H9 (cell line): ENCODE measurements at regions not wholly inside any gene's neighbourhood (a gene's known extent, or its start where the extent isn't known, plus 50 kb on each side); places are given as distances from the start of the nearest gene placed in this dataset.

Source experiments
- DNase-seq: peaks from one replicate; pipeline ENCODE4 v3.0.0-alpha.2; 2017
- H2AFZ ChIP-seq: one replicate; pipeline ENCODE4 v1.6.1; 2013; ENCODE audit warnings: mild to moderate bottlenecking, low read length, control low read depth, moderate library complexity
- H2AK5ac ChIP-seq: 2 replicates; pipeline ENCODE4 v1.6.1; 2013; ENCODE audit warnings: low read length, control low read depth, mixed read lengths; ENCODE audit not compliant: insufficient read length
- H2BK120ac ChIP-seq: one replicate; pipeline ENCODE4 v1.6.1; 2013; ENCODE audit warnings: low read depth, mild to moderate bottlenecking, low read length, control low read depth, inconsistent platforms; ENCODE audit not compliant: poor library complexity, severe bottlenecking
- H2BK12ac ChIP-seq: 2 replicates; pipeline ENCODE4 v1.6.1; 2013; ENCODE audit warnings: low read length, control low read depth, mixed read lengths, low read depth; ENCODE audit not compliant: insufficient read length
- H2BK15ac ChIP-seq: 2 replicates; pipeline ENCODE4 v1.6.1; 2013; ENCODE audit warnings: low read depth, low read length, control low read depth
- H2BK20ac ChIP-seq: one replicate; pipeline ENCODE4 v1.6.1; 2013; ENCODE audit warnings: low read depth, mild to moderate bottlenecking, low read length, control low read depth, inconsistent platforms; ENCODE audit not compliant: poor library complexity, severe bottlenecking
- H2BK5ac ChIP-seq: 2 replicates; pipeline ENCODE4 v1.6.1; 2013; ENCODE audit warnings: low read length, control low read depth, mixed read lengths; ENCODE audit not compliant: insufficient read length
- H3K14ac ChIP-seq: 2 replicates; pipeline ENCODE4 v1.6.1; 2013; ENCODE audit warnings: low read length, control low read depth; ENCODE audit not compliant: insufficient read depth
- H3K18ac ChIP-seq: 2 replicates; pipeline ENCODE4 v1.6.1; 2013; ENCODE audit warnings: low read depth, mild to moderate bottlenecking, mixed read lengths, low read length, control low read depth; ENCODE audit not compliant: insufficient read length
- H3K23ac ChIP-seq: 2 replicates; pipeline ENCODE4 v1.6.1; 2013; ENCODE audit warnings: low read length, control low read depth, mixed read lengths, low read depth; ENCODE audit not compliant: insufficient read length
- H3K23me2 ChIP-seq: 2 replicates; pipeline ENCODE4 v1.6.1; 2013; ENCODE audit warnings: low read depth, mild to moderate bottlenecking, mixed read lengths, low read length, control low read depth; ENCODE audit not compliant: insufficient read length, poor library complexity, severe bottlenecking
- H3K27ac ChIP-seq: 2 replicates; pipeline ENCODE4 v1.5.1; 2013; ENCODE audit warnings: low read length, control low read depth, mixed read lengths, low read depth; ENCODE audit not compliant: insufficient read length
- H3K27me3 ChIP-seq: 2 replicates; pipeline ENCODE4 v1.6.1; 2013; ENCODE audit warnings: low read length, control low read depth, inconsistent platforms; ENCODE audit not compliant: insufficient read depth
- H3K4ac ChIP-seq: 2 replicates; pipeline ENCODE4 v1.6.1; 2013; ENCODE audit warnings: low read depth, mild to moderate bottlenecking, control low read depth, inconsistent platforms, low read length, moderate library complexity
- H3K4me1 ChIP-seq: 2 replicates; pipeline ENCODE4 v1.6.1; 2013; ENCODE audit warnings: low read length, control low read depth, inconsistent platforms; ENCODE audit not compliant: insufficient read depth
- H3K4me2 ChIP-seq: 2 replicates; pipeline ENCODE4 v1.6.1; 2013; ENCODE audit warnings: low read length, control low read depth, mixed read lengths; ENCODE audit not compliant: insufficient read length, insufficient read depth
- H3K56ac ChIP-seq: 2 replicates; pipeline ENCODE4 v1.6.1; 2013; ENCODE audit warnings: low read depth, mild to moderate bottlenecking, mixed read lengths, low read length, control low read depth; ENCODE audit not compliant: insufficient read length
- H3K79me1 ChIP-seq: 2 replicates; pipeline ENCODE4 v1.6.1; 2013; ENCODE audit warnings: low read depth, mild to moderate bottlenecking, moderate library complexity, low read length, control low read depth, inconsistent platforms; ENCODE audit not compliant: insufficient read depth, poor library complexity, severe bottlenecking
- H3K79me2 ChIP-seq: 2 replicates; pipeline ENCODE4 v1.6.1; 2013; ENCODE audit warnings: low read length, control low read depth, inconsistent platforms; ENCODE audit not compliant: insufficient read depth
- H3K9ac ChIP-seq: 2 replicates; pipeline ENCODE4 v1.6.1; 2013; ENCODE audit warnings: low read length, control low read depth, mixed read lengths; ENCODE audit not compliant: insufficient read length; ENCODE audit errors: extremely low read depth
- H3K9me3 ChIP-seq: one replicate; pipeline ENCODE4 v1.6.1; 2013; ENCODE audit warnings: low read depth, low read length, inconsistent platforms; ENCODE audit not compliant: control insufficient read depth
- H3T11ph ChIP-seq: one replicate; pipeline ENCODE4 v1.6.1; 2013; ENCODE audit warnings: mild to moderate bottlenecking, low read length, control low read depth, inconsistent platforms
- H4K20me1 ChIP-seq: one replicate; pipeline ENCODE4 v1.6.1; 2013; ENCODE audit not compliant: control insufficient read depth, insufficient read length, insufficient read depth
- H4K5ac ChIP-seq: 2 replicates; pipeline ENCODE4 v1.6.1; 2013; ENCODE audit warnings: low read depth, mild to moderate bottlenecking, mixed read lengths, low read length, control low read depth; ENCODE audit not compliant: insufficient read length
- H4K8ac ChIP-seq: replicated peaks from 2 replicates; pipeline ENCODE4 v1.6.1; 2013; ENCODE audit warnings: low read length, control low read depth, mixed read lengths, low read depth; ENCODE audit not compliant: insufficient read length
- H4K91ac ChIP-seq: 2 replicates; pipeline ENCODE4 v1.6.1; 2013; ENCODE audit warnings: low read depth, mild to moderate bottlenecking, moderate library complexity, mixed read lengths, low read length, control low read depth; ENCODE audit not compliant: insufficient read length
- H3K27ac Mint-ChIP-seq, 3 experiments: 2 replicates in 2 of 3; 3 replicates in 1 of 3; pipeline ENCODE4 v1.8.0; 2020 to 2021; ENCODE audit warnings: mixed read lengths in 3 of 3, mild to moderate bottlenecking in 1 of 3, moderate library complexity in 1 of 3
- H3K27me3 Mint-ChIP-seq: 2 replicates; pipeline ENCODE4 v1.8.0; 2021; ENCODE audit warnings: low read depth, mild to moderate bottlenecking, moderate library complexity, mixed read lengths
- H3K36me3 Mint-ChIP-seq, 3 experiments: 2 replicates in 2 of 3; 3 replicates in 1 of 3; pipeline ENCODE4 v1.8.0; 2020 to 2021; ENCODE audit warnings: low read depth in 3 of 3, mixed read lengths in 3 of 3; ENCODE audit not compliant: insufficient read depth in 1 of 3
- H3K4me1 Mint-ChIP-seq, 2 experiments: 2 replicates each; pipeline ENCODE4 v1.8.0; 2020; ENCODE audit warnings: mixed read lengths in 2 of 2
- H3K4me3 Mint-ChIP-seq, 2 experiments: 2 replicates in 1 of 2; 3 replicates in 1 of 2; pipeline ENCODE4 v1.8.0; 2020 to 2021; ENCODE audit warnings: mild to moderate bottlenecking in 2 of 2, mixed read lengths in 2 of 2, moderate library complexity in 1 of 2
- H3K9me3 Mint-ChIP-seq, 2 experiments: 2 replicates in 1 of 2; 3 replicates in 1 of 2; pipeline ENCODE4 v1.8.0; 2020; ENCODE audit warnings: mild to moderate bottlenecking in 2 of 2, mixed read lengths in 2 of 2, moderate library complexity in 1 of 2
- WGBS: extraction: QIAGEN DNeasy Blood & Tissue Kit; methylation state at CpG from one replicate; pipeline ENCODE4 v1.1.7; 2013; ENCODE audit warnings: missing lambda C conversion rate, low lambda C conversion rate, mixed read lengths; ENCODE audit not compliant: insufficient read length; ENCODE audit errors: extremely low coverage; 5-methylcytosine and 5-hydroxymethylcytosine counted together
- TF ChIP-seq, protein P1 (sequence below): fragments of 200-600 bp; sonication (generic); conservative IDR thresholded peaks from 3 replicates; pipeline ENCODE4 v1.8.0; 2021; ENCODE audit warnings: antibody characterized with exemption, mild to moderate bottlenecking

DNA sequence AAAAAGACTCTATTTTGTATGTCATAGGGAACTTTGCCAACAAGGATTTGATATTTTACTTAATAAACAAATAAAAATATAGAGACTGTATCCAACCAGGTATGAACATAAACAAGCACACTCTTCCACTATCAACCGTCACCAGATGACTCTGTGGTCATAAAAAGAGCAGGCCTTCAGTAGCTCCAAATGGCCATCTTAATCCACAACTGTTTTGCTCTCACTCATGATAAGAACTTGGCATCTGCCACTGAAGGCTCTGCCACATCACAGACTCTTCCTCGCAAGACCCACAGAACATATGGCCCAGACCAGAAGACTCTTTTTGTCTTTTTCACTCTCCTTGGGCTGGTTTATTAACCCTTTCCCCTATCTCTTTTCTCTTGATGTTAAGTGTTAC, 98.7 kb upstream of the POM121L12 start:
- H3K4me1 Mint-ChIP-seq = no peaks in the 10 kb centered on the region
- H3K4me3 Mint-ChIP-seq = no peak overlapping the region
- no peaks in the 10 kb centered on the region for H3K23me2 ChIP-seq
- H3K79me1 ChIP-seq = no peaks in the 10 kb centered on the region
- no peak overlapping the region for H3K27ac ChIP-seq
- H3K27ac Mint-ChIP-seq = no peak overlapping the region
- H3T11ph ChIP-seq = no peak overlapping the region
- H3K9ac ChIP-seq = no peak overlapping the region
- no peaks in the 10 kb centered on the region for H3K27me3 Mint-ChIP-seq
- H2AK5ac ChIP-seq = no peak overlapping the region
- TF ChIP-seq, protein P1, sequence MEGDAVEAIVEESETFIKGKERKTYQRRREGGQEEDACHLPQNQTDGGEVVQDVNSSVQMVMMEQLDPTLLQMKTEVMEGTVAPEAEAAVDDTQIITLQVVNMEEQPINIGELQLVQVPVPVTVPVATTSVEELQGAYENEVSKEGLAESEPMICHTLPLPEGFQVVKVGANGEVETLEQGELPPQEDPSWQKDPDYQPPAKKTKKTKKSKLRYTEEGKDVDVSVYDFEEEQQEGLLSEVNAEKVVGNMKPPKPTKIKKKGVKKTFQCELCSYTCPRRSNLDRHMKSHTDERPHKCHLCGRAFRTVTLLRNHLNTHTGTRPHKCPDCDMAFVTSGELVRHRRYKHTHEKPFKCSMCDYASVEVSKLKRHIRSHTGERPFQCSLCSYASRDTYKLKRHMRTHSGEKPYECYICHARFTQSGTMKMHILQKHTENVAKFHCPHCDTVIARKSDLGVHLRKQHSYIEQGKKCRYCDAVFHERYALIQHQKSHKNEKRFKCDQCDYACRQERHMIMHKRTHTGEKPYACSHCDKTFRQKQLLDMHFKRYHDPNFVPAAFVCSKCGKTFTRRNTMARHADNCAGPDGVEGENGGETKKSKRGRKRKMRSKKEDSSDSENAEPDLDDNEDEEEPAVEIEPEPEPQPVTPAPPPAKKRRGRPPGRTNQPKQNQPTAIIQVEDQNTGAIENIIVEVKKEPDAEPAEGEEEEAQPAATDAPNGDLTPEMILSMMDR = no peak
- no peak overlapping the region for H2BK5ac ChIP-seq
- no peak overlapping the region for H3K23ac ChIP-seq
- no peak overlapping the region for H3K4ac ChIP-seq
- H3K18ac ChIP-seq = no peak overlapping the region
- H3K14ac ChIP-seq = no peak overlapping the region
- no peak overlapping the region for H2BK20ac ChIP-seq
- no peak overlapping the region for H4K8ac ChIP-seq
- H3K36me3 Mint-ChIP-seq = no peaks in the 10 kb centered on the region; a peak in 2 of 7 replicates
- H3K4me1 ChIP-seq = no peaks in the 10 kb centered on the region; the same call in 1 of the 2 replicates
- WGBS = no CpG with 5 or more reads among the region's 2 CpGs
- no peaks in the 10 kb centered on the region; the same call in 1 of the 2 replicates for H3K79me2 ChIP-seq
- H3K56ac ChIP-seq = no peak overlapping the region
- H3K27me3 ChIP-seq = no peaks in the 10 kb centered on the region
- no peak overlapping the region for H2BK120ac ChIP-seq
- no peak overlapping the region for H4K5ac ChIP-seq
- no peaks in the 10 kb centered on the region for H3K9me3 ChIP-seq
- no peak for DNase-seq
- no peak overlapping the region for H3K4me2 ChIP-seq
- no peak overlapping the region for H2BK12ac ChIP-seq
- no peaks in the 10 kb centered on the region; a peak in 3 of 5 replicates for H3K9me3 Mint-ChIP-seq
- H2BK15ac ChIP-seq = no peak overlapping the region
- no peaks in the 10 kb centered on the region for H4K20me1 ChIP-seq
- no peak overlapping the region for H4K91ac ChIP-seq
- H2AFZ ChIP-seq = no peak overlapping the region
